H1 (cell line): ENCODE measurements at regions not wholly inside any gene's neighbourhood (a gene's known extent, or its start where the extent isn't known, plus 50 kb on each side); places are given as distances from the start of the nearest gene placed in this dataset.

ENCODE experiments used
- CTCF ChIA-PET: fragments of 300-600 bp; sonication (Branson Sonifier 250); formaldehyde crosslinking; loops from one replicate; lab custom pipeline; 2021; ENCODE audit not compliant: partially characterized antibody; lab: Charles Lee
- POLR2A ChIA-PET: fragments of 300-600 bp; sonication (Branson Sonifier 250); formaldehyde crosslinking; loops from one replicate; lab custom pipeline; 2021; ENCODE audit warnings: inconsistent platforms; ENCODE audit not compliant: partially characterized antibody; lab: Charles Lee
- DNase-seq, 2 experiments: peaks; one replicate each; pipeline versions ENCODE4 v3.0.0 to v3.0.0-alpha.2; 2010 to 2022; ENCODE audit warnings: low spot score in 2 of 2, low read depth in 1 of 2, mixed read lengths in 1 of 2
- FAIRE-seq: peaks from 2 replicates; lab custom pipeline; 2011; peaks lifted over from hg19 to GRCh38; lab: Jason Lieb, UNC
- H2AFZ ChIP-seq: 2 replicates; pipeline ENCODE4 v1.8.1; 2012; ENCODE audit warnings: low read length, inconsistent platforms
- H2AK5ac ChIP-seq: 2 replicates; pipeline ENCODE4 v1.6.1; 2013; ENCODE audit warnings: low read depth, low read length
- H2BK120ac ChIP-seq: replicated peaks from 2 replicates; pipeline ENCODE3; 2013; ENCODE audit warnings: low read depth, low read length, inconsistent platforms
- H2BK12ac ChIP-seq: 2 replicates; pipeline ENCODE4 v1.6.1; 2013; ENCODE audit warnings: low read depth, low read length
- H2BK15ac ChIP-seq: 2 replicates; pipeline ENCODE4 v1.6.1; 2013; ENCODE audit warnings: low read length
- H2BK20ac ChIP-seq: 2 replicates; pipeline ENCODE4 v1.6.1; 2013; ENCODE audit warnings: low read length
- H2BK5ac ChIP-seq: 2 replicates; pipeline ENCODE4 v1.6.1; 2013; ENCODE audit warnings: low read depth, low read length
- H3K14ac ChIP-seq: 2 replicates; pipeline ENCODE4 v1.6.1; 2013; ENCODE audit warnings: inconsistent platforms; ENCODE audit not compliant: insufficient read length
- H3K18ac ChIP-seq: 2 replicates; pipeline ENCODE4 v1.6.1; 2013; ENCODE audit warnings: low read length; ENCODE audit errors: extremely low read depth
- H3K23ac ChIP-seq: 2 replicates; pipeline ENCODE4 v1.6.1; 2013; ENCODE audit warnings: inconsistent platforms; ENCODE audit not compliant: insufficient read length
- H3K23me2 ChIP-seq: 2 replicates; pipeline ENCODE4 v1.6.1; 2013; ENCODE audit warnings: low read depth, low read length
- H3K27ac ChIP-seq: 2 replicates; pipeline ENCODE4 v1.6.1; 2011; ENCODE audit warnings: low read depth, low read length, inconsistent platforms
- H3K27me3 ChIP-seq, 4 experiments: replicated peaks in 1 of 4; 1 replicate in 1 of 4; 2 replicates in 3 of 4; pipeline versions ENCODE4 v1.6.1 to v1.8.1; 2011 to 2013; ENCODE audit warnings: low read length in 3 of 4, mild to moderate bottlenecking in 3 of 4, inconsistent platforms in 2 of 4, mixed read lengths in 2 of 4, moderate library complexity in 1 of 4; ENCODE audit not compliant: control insufficient read depth in 3 of 4, insufficient read depth in 3 of 4; ENCODE audit errors: extremely low read depth in 1 of 4
- H3K36me3 ChIP-seq, 4 experiments: 2 replicates each; pipeline versions ENCODE4 v1.6.1 to v1.8.1; 2011 to 2013; ENCODE audit warnings: mild to moderate bottlenecking in 4 of 4, low read length in 3 of 4, moderate library complexity in 2 of 4, control low read depth in 1 of 4, inconsistent platforms in 1 of 4; ENCODE audit not compliant: insufficient read depth in 4 of 4, control insufficient read depth in 2 of 4
- H3K4ac ChIP-seq: replicated peaks from 2 replicates; pipeline ENCODE3; 2013; ENCODE audit warnings: low read length, low read depth, mixed read lengths, inconsistent platforms; ENCODE audit not compliant: insufficient read length
- H3K4me1 ChIP-seq, 4 experiments: replicated peaks in 1 of 4; 1 replicate in 1 of 4; 2 replicates in 3 of 4; pipeline versions ENCODE4 v1.6.1 to v1.8.1; 2011 to 2013; ENCODE audit warnings: low read length in 3 of 4, inconsistent platforms in 2 of 4, mixed read lengths in 1 of 4; ENCODE audit not compliant: insufficient read depth in 4 of 4, control insufficient read depth in 3 of 4
- H3K4me2 ChIP-seq, 2 experiments: 2 replicates each; pipeline versions ENCODE4 v1.6.1 to v1.8.1; 2011 to 2013; ENCODE audit warnings: low read depth in 2 of 2, low read length in 2 of 2, control low read depth in 1 of 2, inconsistent platforms in 1 of 2, mild to moderate bottlenecking in 1 of 2; ENCODE audit not compliant: insufficient read depth in 1 of 2
- H3K4me3 ChIP-seq, 4 experiments: fragments of 200-600, 300-600 bp in 1 of 4; sonication (generic), shearing (Covaris generic), sonication (Bioruptor Twin) in 1 of 4; 2 replicates each; pipeline versions ENCODE4 v1.5.1 to v1.8.1; 2011 to 2016; ENCODE audit warnings: low read length in 4 of 4, low read depth in 3 of 4, control low read depth in 2 of 4, inconsistent platforms in 2 of 4, mild to moderate bottlenecking in 2 of 4, mixed read lengths in 1 of 4, moderate library complexity in 1 of 4; ENCODE audit not compliant: insufficient read depth in 2 of 4; ENCODE audit errors: extremely low read depth in 1 of 4
- H3K56ac ChIP-seq: replicated peaks from 2 replicates; pipeline ENCODE3; 2013; ENCODE audit warnings: low read depth, mild to moderate bottlenecking, mixed read lengths, low read length, inconsistent platforms; ENCODE audit not compliant: insufficient read length
- H3K79me1 ChIP-seq: 2 replicates; pipeline ENCODE4 v1.6.1; 2013; ENCODE audit warnings: low read depth, low read length, control low read depth
- H3K79me2 ChIP-seq, 2 experiments: 2 replicates each; pipeline versions ENCODE4 v1.6.1 to v1.8.1; 2012 to 2013; ENCODE audit warnings: low read length in 2 of 2, mild to moderate bottlenecking in 2 of 2, inconsistent platforms in 1 of 2; ENCODE audit not compliant: insufficient read depth in 2 of 2, control insufficient read depth in 1 of 2
- H3K9ac ChIP-seq, 4 experiments: replicated peaks in 1 of 4; 1 replicate in 1 of 4; 2 replicates in 3 of 4; pipeline versions ENCODE4 v1.6.1 to v1.8.1; 2011 to 2013; ENCODE audit warnings: low read depth in 3 of 4, low read length in 3 of 4, control low read depth in 2 of 4, mild to moderate bottlenecking in 2 of 4, moderate library complexity in 2 of 4, inconsistent platforms in 1 of 4; ENCODE audit errors: extremely low read depth in 1 of 4
- H3K9me3 ChIP-seq, 2 experiments: 2 replicates each; pipeline versions ENCODE4 v1.6.1 to v1.8.1; 2012 to 2013; ENCODE audit warnings: mild to moderate bottlenecking in 2 of 2, moderate library complexity in 2 of 2, control low read depth in 1 of 2, inconsistent platforms in 1 of 2, low read depth in 1 of 2, low read length in 1 of 2, mixed read lengths in 1 of 2; ENCODE audit not compliant: insufficient read depth in 2 of 2
- H4K20me1 ChIP-seq, 2 experiments: replicated peaks in 1 of 2; 2 replicates each; pipeline versions ENCODE3 to v1.8.1; 2011 to 2013; ENCODE audit warnings: inconsistent platforms in 2 of 2, low read length in 2 of 2, mild to moderate bottlenecking in 1 of 2; ENCODE audit not compliant: insufficient read depth in 2 of 2, control insufficient read depth in 1 of 2
- H4K5ac ChIP-seq: 2 replicates; pipeline ENCODE4 v1.6.1; 2013; ENCODE audit warnings: low read length, low read depth, mixed read lengths, inconsistent platforms; ENCODE audit not compliant: insufficient read length
- H4K8ac ChIP-seq: 2 replicates; pipeline ENCODE4 v1.8.0; 2013; ENCODE audit warnings: mild to moderate bottlenecking, moderate library complexity, low read length, inconsistent platforms; ENCODE audit not compliant: insufficient read depth; ENCODE audit errors: extremely low read depth
- H4K91ac ChIP-seq: replicated peaks from 2 replicates; pipeline ENCODE3; 2013; ENCODE audit warnings: low read length, mixed read lengths, inconsistent platforms; ENCODE audit not compliant: insufficient read length
- CHD1 ChIP-seq: IDR thresholded peaks from 2 replicates; pipeline ENCODE4 v1.6.1; 2012; ENCODE audit warnings: low read depth, low read length, improper control_type of control experiment
- TAF7 ChIP-seq: optimal IDR thresholded peaks from 2 replicates; pipeline ENCODE3; 2011; ENCODE audit warnings: low read depth, mild to moderate bottlenecking, inconsistent platforms, low read length, moderate library complexity, borderline replicate concordance
- WGBS, 2 experiments: shearing (Covaris generic) in 1 of 2; methylation state at CpG; one replicate each; pipeline versions ENCODE4 v1.1.6 to v1.1.7; 2013 to 2015; ENCODE audit warnings: low lambda C conversion rate in 2 of 2, mixed read lengths in 2 of 2, inconsistent platforms in 1 of 2, low coverage in 1 of 2, missing lambda C conversion rate in 1 of 2; ENCODE audit not compliant: insufficient replicate concordance in 2 of 2, insufficient coverage in 1 of 2, insufficient read length in 1 of 2; ENCODE audit errors: extremely low coverage in 1 of 2, missing lambda C conversion rate in 1 of 2; 5-methylcytosine and 5-hydroxymethylcytosine counted together

DNA sequence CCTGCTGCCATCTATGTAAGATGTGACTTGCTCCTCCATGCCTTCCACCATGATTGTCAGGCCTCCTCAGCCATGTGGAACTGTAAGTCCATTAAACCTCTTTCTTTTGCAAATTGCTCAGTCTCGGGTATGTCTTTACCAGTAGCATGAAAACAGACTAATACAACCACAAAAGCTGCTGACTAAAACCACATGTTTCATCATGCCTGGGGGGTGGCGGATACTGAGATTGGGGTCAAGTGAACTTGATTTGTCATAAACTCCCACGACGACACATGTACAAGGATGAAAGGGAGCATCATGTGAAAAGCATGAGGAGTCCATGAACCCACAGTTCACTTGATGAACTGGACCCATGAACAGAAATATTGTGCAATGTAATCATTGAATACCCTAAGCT, 134.9 kb upstream of the ANK3 start:
- Histone ChIP-seq H3K4me1 (peaks cover 0 to 11% (median 0%) of the 10 kb centered on the region in 4 experiments; a peak in 2 of 7 replicates), H3K27me3 (no peaks in the 10 kb centered on the region), H4K5ac (no peak overlapping the region), H3K4me3 (no peak overlapping the region), H3K23ac (no peak overlapping the region), H2AFZ (no peak overlapping the region), H3K27ac (no peak overlapping the region), H3K14ac (no peak overlapping the region), H2AK5ac (no peak overlapping the region), H3K18ac (no peak overlapping the region), H3K56ac (no peak overlapping the region), H3K23me2 (no peaks in the 10 kb centered on the region; the same call in 1 of the 2 replicates), H3K79me2 (no peaks in the 10 kb centered on the region), H3K4ac (no peak overlapping the region), H3K9me3 (peaks cover 4 to 8% of the 10 kb centered on the region in 2 experiments; a peak in 2 of 4 replicates), H4K91ac (no peak overlapping the region), H3K79me1 (no peaks in the 10 kb centered on the region), H2BK120ac (no peak overlapping the region), H4K8ac (no peak overlapping the region), H2BK12ac (no peak overlapping the region), H4K20me1 (no peaks in the 10 kb centered on the region), H3K9ac (no peak overlapping the region), H2BK20ac (no peak overlapping the region), H2BK15ac (no peak overlapping the region), H3K36me3 (no peaks in the 10 kb centered on the region; a peak in 1 of 8 replicates), H2BK5ac (no peak overlapping the region), H3K4me2 (no peak overlapping the region)
- ChIA-PET CTCF (no interaction called here), POLR2A (no interaction called here)
- no peak for DNase-seq
- FAIRE-seq = no peak
- WGBS, 2 experiments = 95% methylated on average over 4 of the region's 4 CpGs; no CpG with 5 or more reads in 1 of the 2 experiments
- TF ChIP-seq TAF7 = no peak
- no peak for TF ChIP-seq CHD1
